Type B pancreatic cell (in vitro differentiated cells): ENCODE measurements at regions not wholly inside any gene's neighbourhood (a gene's known extent, or its start where the extent isn't known, plus 50 kb on each side); places are given as distances from the start of the nearest gene placed in this dataset.

Experiments
- DNase-seq: peaks from one replicate; pipeline ENCODE4 v3.0.0; 2021; ENCODE audit warnings: mixed read lengths; ENCODE audit not compliant: unreplicated experiment; ENCODE audit errors: extremely low spot score
- H3K27ac Mint-ChIP-seq: 2 replicates; pipeline ENCODE4 v1.8.0; 2021; ENCODE audit warnings: mild to moderate bottlenecking, mixed read lengths
- H3K27me3 Mint-ChIP-seq: 2 replicates; pipeline ENCODE4 v1.8.0; 2021; ENCODE audit warnings: mixed read lengths
- H3K36me3 Mint-ChIP-seq: 2 replicates; pipeline ENCODE4 v1.8.0; 2021; ENCODE audit warnings: mixed read lengths
- H3K4me1 Mint-ChIP-seq: one replicate; pipeline ENCODE4 v1.8.0; 2021; ENCODE audit warnings: mixed read lengths; ENCODE audit not compliant: unreplicated experiment
- H3K4me3 Mint-ChIP-seq: 2 replicates; pipeline ENCODE4 v1.8.0; 2021; ENCODE audit warnings: mild to moderate bottlenecking, mixed read lengths
- H3K9me3 Mint-ChIP-seq: 2 replicates; pipeline ENCODE4 v1.8.0; 2021; ENCODE audit warnings: mixed read lengths
- CTCF ChIP-seq: fragments of 200-600 bp; sonication (generic); conservative IDR thresholded peaks from 2 replicates; pipeline ENCODE4 v1.5.0; 2021; ENCODE audit warnings: antibody characterized with exemption, mild to moderate bottlenecking

DNA sequence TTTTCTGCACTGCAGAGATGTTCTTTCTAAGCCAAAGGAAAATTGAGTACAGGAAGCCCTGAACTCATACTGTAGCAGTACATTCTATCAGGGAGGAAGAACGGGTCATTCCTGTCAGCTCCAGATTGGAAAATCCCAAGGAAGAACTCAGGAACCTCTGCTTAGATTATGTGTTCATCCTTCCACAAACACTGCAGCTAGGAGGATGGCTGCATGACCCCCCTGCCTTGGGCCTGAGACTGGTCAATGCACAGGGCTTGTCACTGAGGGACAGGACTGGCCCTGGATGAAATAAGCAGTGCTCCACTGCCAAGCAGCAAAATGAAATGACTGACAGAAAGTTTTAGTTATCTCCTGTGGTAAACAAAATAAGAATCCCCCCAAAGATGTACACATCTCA lies 1406.8 kb upstream of the TMEM132C start:
- no peak for TF ChIP-seq CTCF
- no peaks in the 10 kb centered on the region for H3K9me3 Mint-ChIP-seq
- no peak overlapping the region for H3K27ac Mint-ChIP-seq
- H3K36me3 Mint-ChIP-seq: no peaks in the 10 kb centered on the region
- H3K27me3 Mint-ChIP-seq: no peaks in the 10 kb centered on the region
- H3K4me3 Mint-ChIP-seq: no peak overlapping the region
- DNase-seq: no peak
- H3K4me1 Mint-ChIP-seq: no peaks in the 10 kb centered on the region

- no peaks in the 10 kb centered on the region for H3K27me3 Mint-ChIP-seq
- DNase-seq: no peak
- no peak overlapping the region for H3K27ac Mint-ChIP-seq
- H3K4me3 Mint-ChIP-seq: no peak overlapping the region
- no peaks in the 10 kb centered on the region for H3K9me3 Mint-ChIP-seq
- no peak for TF ChIP-seq CTCF
- H3K4me1 Mint-ChIP-seq: no peaks in the 10 kb centered on the region
- H3K36me3 Mint-ChIP-seq: no peaks in the 10 kb centered on the region
Measured at GRCh38 chr12:126862500-126862899, 1404.5 kb upstream of the TMEM132C start.

DNA sequence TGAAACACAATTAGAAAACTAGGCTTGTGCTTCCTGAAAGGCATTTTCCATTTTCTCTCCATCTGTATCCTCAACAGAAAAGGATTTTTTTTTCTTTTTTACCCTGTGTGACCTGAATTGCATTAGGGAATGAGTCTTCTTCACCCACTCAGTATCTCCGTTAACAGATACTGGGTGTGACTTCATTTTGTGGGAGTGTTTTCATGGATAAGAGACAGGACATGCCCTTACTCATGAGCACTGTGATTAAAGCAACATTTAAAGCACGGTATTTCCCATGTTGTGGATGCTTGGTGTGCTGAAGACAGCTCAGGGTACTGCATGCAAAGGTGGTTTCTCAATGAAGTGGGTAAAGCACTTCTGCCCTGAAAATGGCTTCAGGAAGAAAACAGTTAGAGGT lies 1397.3 kb upstream of the TMEM132C start:
- no peak overlapping the region for H3K4me3 Mint-ChIP-seq
- no peak overlapping the region for H3K27ac Mint-ChIP-seq
- no peak for DNase-seq
- no peaks in the 10 kb centered on the region for H3K36me3 Mint-ChIP-seq
- H3K9me3 Mint-ChIP-seq: no peaks in the 10 kb centered on the region
- H3K27me3 Mint-ChIP-seq: no peaks in the 10 kb centered on the region
- TF ChIP-seq CTCF: no peak
- no peaks in the 10 kb centered on the region for H3K4me1 Mint-ChIP-seq

GRCh38 chr12:126873701-126874100 lies 1393.3 kb upstream of the TMEM132C start:
- no peak overlapping the region for H3K27ac Mint-ChIP-seq
- H3K36me3 Mint-ChIP-seq: no peaks in the 10 kb centered on the region
- no peaks in the 10 kb centered on the region for H3K4me1 Mint-ChIP-seq
- H3K4me3 Mint-ChIP-seq: no peak overlapping the region
- no peaks in the 10 kb centered on the region for H3K9me3 Mint-ChIP-seq
- no peak for TF ChIP-seq CTCF
- H3K27me3 Mint-ChIP-seq: no peaks in the 10 kb centered on the region
- DNase-seq: no peak

- Mint-ChIP-seq H3K27me3 (no peaks in the 10 kb centered on the region), H3K36me3 (no peaks in the 10 kb centered on the region), H3K27ac (no peak overlapping the region), H3K9me3 (no peaks in the 10 kb centered on the region), H3K4me3 (no peak overlapping the region), H3K4me1 (no peaks in the 10 kb centered on the region)
- peak; percentile 77 for DNase-seq
- peak; percentile 91 for TF ChIP-seq CTCF
Measured at GRCh38 chr12:126874427-126875026, 1392.4 kb upstream of the TMEM132C start.

DNA sequence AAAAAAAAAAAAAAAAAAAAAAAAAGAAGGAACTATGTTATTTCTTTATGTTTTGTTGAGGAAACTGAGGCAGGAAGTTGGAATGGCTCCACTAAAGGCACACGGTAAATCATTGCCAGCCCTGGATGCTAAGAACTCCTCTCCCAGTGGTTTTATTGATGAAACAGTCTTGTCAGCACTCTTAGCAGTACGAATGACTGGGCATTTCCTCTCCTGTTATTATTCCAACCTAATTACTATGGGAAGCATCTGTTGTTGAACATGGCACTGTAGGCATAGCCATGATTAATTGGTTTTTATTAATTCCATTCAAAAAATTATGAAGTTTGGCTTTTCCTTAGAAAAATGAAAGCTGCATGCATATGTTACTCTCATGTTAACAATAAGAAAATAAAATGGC lies 1387.1 kb upstream of the TMEM132C start:
- Mint-ChIP-seq H3K4me1 (peaks cover 6% of the 10 kb centered on the region), H3K36me3 (no peaks in the 10 kb centered on the region), H3K9me3 (no peaks in the 10 kb centered on the region), H3K27me3 (peaks cover 4% of the 10 kb centered on the region), H3K4me3 (no peak overlapping the region), H3K27ac (no peak overlapping the region)
- TF ChIP-seq CTCF: no peak
- no peak for DNase-seq
